Astrocyte (in vitro differentiated cells and primary cell): ENCODE measurements at regions not wholly inside any gene's neighbourhood (a gene's known extent, or its start where the extent isn't known, plus 50 kb on each side); places are given as distances from the start of the nearest gene placed in this dataset.
A peak's percentile ranks its signal among the peaks of the same experiment; 100 is the strongest.

Source experiments
- DNase-seq: peaks from one replicate; pipeline ENCODE4 v3.0.0-alpha.2; 2010; ENCODE audit warnings: low read depth
- FAIRE-seq: peaks from 2 replicates; lab custom pipeline; 2011; peaks lifted over from hg19 to GRCh38; lab: Jason Lieb, UNC
- H2AFZ ChIP-seq: 2 replicates; pipeline ENCODE4 v1.6.0; 2012; ENCODE audit warnings: low read depth, low read length, inconsistent platforms
- H3K27ac ChIP-seq: 2 replicates; pipeline ENCODE4 v1.5.1; 2011; ENCODE audit warnings: low read depth, low read length, inconsistent platforms
- H3K27me3 ChIP-seq: 2 replicates; pipeline ENCODE4 v1.6.0; 2011; ENCODE audit warnings: low read length, inconsistent platforms; ENCODE audit not compliant: insufficient read depth
- H3K36me3 ChIP-seq: 2 replicates; pipeline ENCODE4 v1.5.1; 2011; ENCODE audit warnings: low read length, inconsistent platforms; ENCODE audit not compliant: insufficient read depth
- H3K4me1 ChIP-seq: 2 replicates; pipeline ENCODE4 v1.5.1; 2011; ENCODE audit warnings: low read length, inconsistent platforms; ENCODE audit not compliant: insufficient read depth
- H3K4me2 ChIP-seq: 2 replicates; pipeline ENCODE4 v1.6.0; 2012; ENCODE audit warnings: low read length, inconsistent platforms
- H3K4me3 ChIP-seq: 2 replicates; pipeline ENCODE4 v1.5.1; 2011; ENCODE audit warnings: low read depth, mild to moderate bottlenecking, low read length, inconsistent platforms; ENCODE audit not compliant: insufficient read depth
- H3K79me2 ChIP-seq: 2 replicates; pipeline ENCODE4 v1.6.0; 2012; ENCODE audit warnings: mild to moderate bottlenecking, low read length, inconsistent platforms; ENCODE audit not compliant: insufficient read depth
- H3K9ac ChIP-seq: 2 replicates; pipeline ENCODE4 v1.6.0; 2012; ENCODE audit warnings: mild to moderate bottlenecking, low read length, inconsistent platforms
- H3K9me3 ChIP-seq: 2 replicates; pipeline ENCODE4 v1.5.1; 2012; ENCODE audit warnings: low read depth, mild to moderate bottlenecking, low read length, inconsistent platforms; ENCODE audit not compliant: insufficient read depth
- H4K20me1 ChIP-seq: 2 replicates; pipeline ENCODE4 v1.6.0; 2012; ENCODE audit warnings: low read length, inconsistent platforms; ENCODE audit not compliant: insufficient read depth
- H3K27ac Mint-ChIP-seq: one replicate; pipeline ENCODE4 v1.8.0; 2021; ENCODE audit warnings: mild to moderate bottlenecking, mixed read lengths; ENCODE audit not compliant: unreplicated experiment
- H3K27me3 Mint-ChIP-seq: one replicate; pipeline ENCODE4 v1.8.0; 2021; ENCODE audit warnings: low read depth, mixed read lengths; ENCODE audit not compliant: unreplicated experiment
- H3K36me3 Mint-ChIP-seq: one replicate; pipeline ENCODE4 v1.8.0; 2021; ENCODE audit warnings: low read depth, mixed read lengths; ENCODE audit not compliant: unreplicated experiment
- H3K4me1 Mint-ChIP-seq: one replicate; pipeline ENCODE4 v1.8.0; 2021; ENCODE audit warnings: low read depth, mixed read lengths; ENCODE audit not compliant: unreplicated experiment
- H3K4me3 Mint-ChIP-seq: one replicate; pipeline ENCODE4 v1.8.0; 2021; ENCODE audit warnings: mild to moderate bottlenecking, moderate library complexity, mixed read lengths; ENCODE audit not compliant: unreplicated experiment
- H3K9me3 Mint-ChIP-seq: one replicate; pipeline ENCODE4 v1.8.0; 2021; ENCODE audit warnings: mild to moderate bottlenecking, mixed read lengths; ENCODE audit not compliant: unreplicated experiment
- CTCF ChIP-seq: IDR thresholded peaks from 2 replicates; pipeline ENCODE4 v1.5.1; 2011; ENCODE audit warnings: low read depth, mild to moderate bottlenecking, inconsistent platforms, low read length, moderate library complexity; ENCODE audit not compliant: insufficient read depth
- EZH2 ChIP-seq: IDR thresholded peaks from 2 replicates; pipeline ENCODE4 v1.6.1; 2012; ENCODE audit warnings: mild to moderate bottlenecking, low read length, inconsistent platforms; ENCODE audit not compliant: insufficient read depth

- no peaks in the 10 kb centered on the region for H3K79me2 ChIP-seq
- Mint-ChIP-seq H3K27me3 (no peaks in the 10 kb centered on the region), H3K4me3 (no peak overlapping the region), H3K4me1 (peaks cover 3% of the 10 kb centered on the region), H3K27ac (no peak overlapping the region), H3K36me3 (no peaks in the 10 kb centered on the region), H3K9me3 (no peaks in the 10 kb centered on the region)
- no peak overlapping the region for H3K27ac ChIP-seq
- no peaks in the 10 kb centered on the region for H3K27me3 ChIP-seq
- H3K36me3 ChIP-seq, result no peaks in the 10 kb centered on the region
- FAIRE-seq (no peak), DNase-seq (no peak)
- H2AFZ ChIP-seq, result no peak overlapping the region
- no peak overlapping the region for H3K4me2 ChIP-seq
- H3K4me1 ChIP-seq, result no peaks in the 10 kb centered on the region
- no peak overlapping the region for H3K9ac ChIP-seq
- H3K4me3 ChIP-seq, result no peak overlapping the region
- H3K9me3 ChIP-seq, result no peaks in the 10 kb centered on the region
- no peaks in the 10 kb centered on the region for H4K20me1 ChIP-seq
- TF ChIP-seq CTCF (no peak), EZH2 (no peak)
These were observed 1570.6 kb upstream of the LRRTM3 start for GRCh38 chr10:65355141-65355680.

DNA sequence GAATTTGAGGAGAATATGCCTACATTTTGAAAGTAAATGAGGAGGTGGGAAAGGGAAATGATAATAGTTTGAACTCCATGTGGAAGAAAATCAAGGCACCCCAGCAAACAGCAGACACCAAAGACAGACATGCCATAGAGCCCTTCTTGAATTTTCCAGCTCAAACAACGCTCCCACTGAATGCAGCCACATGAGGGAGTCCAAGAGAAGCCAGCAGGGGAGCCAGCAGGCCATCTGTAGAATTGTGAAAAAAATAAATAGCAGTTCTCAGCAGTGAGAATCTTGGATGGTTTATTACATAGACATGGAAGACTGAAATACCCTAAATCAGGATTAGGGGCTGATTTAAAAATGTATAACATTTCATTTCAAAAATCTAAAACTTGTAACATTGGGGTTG, 1567.3 kb upstream of the LRRTM3 start:
- Mint-ChIP-seq H3K27ac (no peak overlapping the region), H3K4me3 (no peak overlapping the region), H3K36me3 (no peaks in the 10 kb centered on the region), H3K27me3 (no peaks in the 10 kb centered on the region), H3K4me1 (peaks cover 3% of the 10 kb centered on the region), H3K9me3 (no peaks in the 10 kb centered on the region)
- FAIRE-seq (no peak), DNase-seq (no peak)
- Histone ChIP-seq H4K20me1 (no peaks in the 10 kb centered on the region), H3K9me3 (no peaks in the 10 kb centered on the region), H2AFZ (no peak overlapping the region), H3K4me1 (no peaks in the 10 kb centered on the region), H3K4me3 (no peak overlapping the region), H3K79me2 (no peaks in the 10 kb centered on the region), H3K9ac (no peak overlapping the region), H3K27ac (no peak overlapping the region), H3K36me3 (no peaks in the 10 kb centered on the region), H3K27me3 (no peaks in the 10 kb centered on the region), H3K4me2 (no peak overlapping the region)
- no peak for TF ChIP-seq EZH2
- TF ChIP-seq CTCF, result peak; percentile 48

DNA sequence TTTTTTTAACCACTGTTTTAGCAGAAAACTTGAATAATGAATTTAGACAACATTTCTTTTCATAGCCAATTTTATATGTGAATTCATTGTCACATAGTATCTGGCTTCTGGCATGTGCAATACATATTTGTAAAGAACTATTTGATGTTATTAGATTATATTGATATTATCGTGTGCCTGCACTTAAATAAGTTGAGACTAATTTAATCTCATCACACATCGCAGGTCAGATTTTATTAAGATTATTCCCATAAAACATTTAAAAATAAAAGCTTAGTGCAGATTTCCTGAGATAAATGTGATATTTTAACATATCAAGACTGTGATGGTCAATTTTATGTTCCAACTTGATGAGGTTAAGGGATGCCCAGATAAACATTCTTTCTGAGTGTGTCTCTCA, 1565.3 kb upstream of the LRRTM3 start:
- Histone ChIP-seq H3K9me3 (no peaks in the 10 kb centered on the region), H3K4me2 (no peak overlapping the region), H3K9ac (no peak overlapping the region), H3K27me3 (no peaks in the 10 kb centered on the region), H2AFZ (no peak overlapping the region), H3K4me1 (no peaks in the 10 kb centered on the region), H3K27ac (no peak overlapping the region), H4K20me1 (no peaks in the 10 kb centered on the region), H3K36me3 (no peaks in the 10 kb centered on the region), H3K79me2 (no peaks in the 10 kb centered on the region), H3K4me3 (no peak overlapping the region)
- no peaks in the 10 kb centered on the region for H3K27me3 Mint-ChIP-seq
- TF ChIP-seq CTCF (no peak), EZH2 (no peak)
- no peak overlapping the region for H3K27ac Mint-ChIP-seq
- H3K4me3 Mint-ChIP-seq, result no peak overlapping the region
- H3K9me3 Mint-ChIP-seq, result no peaks in the 10 kb centered on the region
- FAIRE-seq, result no peak
- DNase-seq, result no peak
- no peaks in the 10 kb centered on the region for H3K4me1 Mint-ChIP-seq
- no peaks in the 10 kb centered on the region for H3K36me3 Mint-ChIP-seq
